HepG2 (cell line): ENCODE measurements at regions not wholly inside any gene's neighbourhood (a gene's known extent, or its start where the extent isn't known, plus 50 kb on each side); places are given as distances from the start of the nearest gene placed in this dataset.

Experiments used
- ATAC-seq: fragments of 200-7000 bp; cut with Tn5 transposase; 3 replicates; pipeline ENCODE4 v1.9.1; 2020; ENCODE audit warnings: mild to moderate bottlenecking, moderate library complexity
- BruUV-seq: library from RNA; stranded (reverse); fragments of 400-500 nt; replicated peaks from 2 replicates; lab custom pipeline; 2021; lab: Mats Ljungman, UMichigan
- CTCF ChIA-PET: fragments of 300-600 bp; formaldehyde crosslinking; extraction: SDS; loops from one replicate; lab custom pipeline; 2021; ENCODE audit warnings: low total read pairs, inconsistent platforms, low intra/inter-chr PET ratio; lab: Yijun Ruan, JAX
- POLR2A ChIA-PET: fragments of 350-600 bp; sonication (Branson Sonifier 250); formaldehyde crosslinking; loops from one replicate; lab custom pipeline; 2020; ENCODE audit warnings: antibody characterized with exemption, inconsistent platforms; lab: Yijun Ruan, JAX
- DNase-seq: peaks from one replicate; pipeline ENCODE4 v3.0.0-alpha.2; 2015; ENCODE audit warnings: low spot score
- FAIRE-seq: peaks from 3 replicates; lab custom pipeline; 2011; peaks lifted over from hg19 to GRCh38; lab: Jason Lieb, UNC
- H2AFZ ChIP-seq: one replicate; pipeline ENCODE4 v1.6.1; 2011; ENCODE audit warnings: low read length, inconsistent platforms
- H3K27ac ChIP-seq: fragments of 300-600 bp; 3 replicates; pipeline ENCODE4 v1.8.0; 2011; ENCODE audit warnings: mixed run types, mild to moderate bottlenecking, mixed read lengths, low read length, inconsistent platforms; ENCODE audit not compliant: insufficient read depth; ENCODE audit errors: extremely low read length
- H3K27me3 ChIP-seq, 2 experiments: fragments of 200-600 bp in 1 of 2; 2 replicates in 1 of 2; 3 replicates in 1 of 2; pipeline versions ENCODE4 v1.6.0 to v1.8.0; 2011; ENCODE audit warnings: low read length in 2 of 2, mild to moderate bottlenecking in 2 of 2, moderate library complexity in 2 of 2, inconsistent platforms in 1 of 2; ENCODE audit not compliant: insufficient read depth in 2 of 2, control insufficient read depth in 1 of 2
- H3K36me3 ChIP-seq, 2 experiments: fragments of 200-600 bp in 1 of 2; replicated peaks in 1 of 2; 2 replicates in 1 of 2; 3 replicates in 1 of 2; pipeline versions ENCODE4 v1.5.1 to v1.8.0; 2011; ENCODE audit warnings: low read length in 2 of 2, inconsistent platforms in 1 of 2; ENCODE audit not compliant: insufficient read depth in 2 of 2, control insufficient read depth in 1 of 2
- H3K4me1 ChIP-seq: 2 replicates; pipeline ENCODE4 v1.5.1; 2012; ENCODE audit warnings: low read length, inconsistent platforms; ENCODE audit not compliant: insufficient read depth
- H3K4me2 ChIP-seq: 2 replicates; pipeline ENCODE4 v1.6.0; 2011; ENCODE audit warnings: low read depth, low read length, inconsistent platforms
- H3K4me3 ChIP-seq, 3 experiments: fragments of 200-600 bp in 1 of 3; sonication (generic), shearing (Covaris generic) in 1 of 3; replicated peaks in 1 of 3; 2 replicates each; pipeline ENCODE4 v1.5.1; 2011 to 2016; ENCODE audit warnings: low read length in 3 of 3, inconsistent platforms in 2 of 3, low read depth in 2 of 3, mild to moderate bottlenecking in 2 of 3, control low read depth in 1 of 3, mixed read lengths in 1 of 3; ENCODE audit not compliant: insufficient read depth in 1 of 3
- H3K79me2 ChIP-seq: one replicate; pipeline ENCODE4 v1.6.1; 2011; ENCODE audit warnings: low read length, inconsistent platforms; ENCODE audit not compliant: insufficient read depth
- H3K9ac ChIP-seq: 2 replicates; pipeline ENCODE4 v1.6.0; 2011; ENCODE audit warnings: mild to moderate bottlenecking, low read depth, low read length, inconsistent platforms; ENCODE audit not compliant: insufficient read depth
- H3K9me3 ChIP-seq: 2 replicates; pipeline ENCODE4 v1.5.1; 2012; ENCODE audit warnings: mild to moderate bottlenecking, low read length
- H4K20me1 ChIP-seq: 2 replicates; pipeline ENCODE4 v1.6.0; 2011; ENCODE audit warnings: inconsistent platforms, mild to moderate bottlenecking, low read length, moderate library complexity; ENCODE audit not compliant: insufficient read depth
- ATRX ChIP-seq: sonication (generic); formaldehyde crosslinking; IDR thresholded peaks from 2 replicates; pipeline ENCODE4 v1.4.0; 2020; ENCODE audit warnings: missing genetic modification reagents, borderline replicate concordance
- CENPX ChIP-seq: sonication (generic); formaldehyde crosslinking; IDR thresholded peaks from 2 replicates; pipeline ENCODE4 v1.9.0; 2021; ENCODE audit warnings: mild to moderate bottlenecking, missing genetic modification reagents, moderate library complexity
- FIP1L1 ChIP-seq: fragments of 200-400 bp; formaldehyde crosslinking; IDR thresholded peaks from 2 replicates; pipeline ENCODE4 v1.6.1; 2018; ENCODE audit warnings: low read depth, mild to moderate bottlenecking, low read length, moderate library complexity, borderline replicate concordance; ENCODE audit not compliant: insufficient read depth
- FLYWCH1 ChIP-seq: sonication (generic); formaldehyde crosslinking; IDR thresholded peaks from 2 replicates; pipeline ENCODE4 v1.8.1; 2023; ENCODE audit warnings: mild to moderate bottlenecking, missing genetic modification reagents
- KLF16 ChIP-seq, 2 experiments: sonication (generic) in 1 of 2; formaldehyde crosslinking in 1 of 2; IDR thresholded peaks; 2 replicates each; pipeline versions ENCODE4 v1.6.1 to v1.8.0; 2016 to 2023; ENCODE audit warnings: missing genetic modification reagents in 2 of 2, missing compliant biosample characterization in 1 of 2
- MYNN ChIP-seq: sonication (generic); formaldehyde crosslinking; IDR thresholded peaks from 2 replicates; pipeline ENCODE4 v1.4.0; 2020; ENCODE audit warnings: mild to moderate bottlenecking, low read depth, missing genetic modification reagents
- PCBP2 ChIP-seq: fragments of 200-400 bp; formaldehyde crosslinking; optimal IDR thresholded peaks from 2 replicates; pipeline ENCODE3; 2018; ENCODE audit warnings: low read length, low read depth; ENCODE audit not compliant: poor library complexity, severe bottlenecking
- PITX1 ChIP-seq: sonication (generic); formaldehyde crosslinking; IDR thresholded peaks from 2 replicates; pipeline ENCODE4 v1.5.1; 2020; ENCODE audit warnings: mild to moderate bottlenecking, missing genetic modification reagents
- RFX3 ChIP-seq: IDR thresholded peaks from 2 replicates; pipeline ENCODE4 v1.6.1; 2016; ENCODE audit warnings: missing biosample characterization, missing genetic modification reagents
- RXRA ChIP-seq: sonication (generic); formaldehyde crosslinking; IDR thresholded peaks from 2 replicates; pipeline ENCODE4 v1.5.1; 2020; ENCODE audit warnings: missing genetic modification reagents
- SKI ChIP-seq: fragments of 450-650 bp; IDR thresholded peaks from one replicate; pipeline ENCODE4 v1.6.1; 2018; ENCODE audit warnings: mild to moderate bottlenecking; ENCODE audit not compliant: partially characterized antibody
- SYNCRIP ChIP-seq: fragments of 200-400 bp; formaldehyde crosslinking; IDR thresholded peaks from 2 replicates; pipeline ENCODE4 v1.6.1; 2018; ENCODE audit warnings: mild to moderate bottlenecking, low read depth, low read length; ENCODE audit not compliant: insufficient read depth
- ZBTB34 ChIP-seq: sonication (generic); formaldehyde crosslinking; IDR thresholded peaks from 2 replicates; pipeline ENCODE4 v1.8.0; 2022; ENCODE audit warnings: mild to moderate bottlenecking, missing genetic modification reagents
- ZMYM4 ChIP-seq: sonication (generic); formaldehyde crosslinking; IDR thresholded peaks from 2 replicates; pipeline ENCODE4 v1.8.1; 2023; ENCODE audit warnings: mild to moderate bottlenecking, missing genetic modification reagents
- ZNF225 ChIP-seq: sonication (generic); formaldehyde crosslinking; IDR thresholded peaks from 2 replicates; pipeline ENCODE4 v1.4.0; 2020; ENCODE audit warnings: mild to moderate bottlenecking, missing genetic modification reagents
- ZNF678 ChIP-seq: sonication (generic); formaldehyde crosslinking; IDR thresholded peaks from 2 replicates; pipeline ENCODE4 v1.4.0; 2020; ENCODE audit warnings: mild to moderate bottlenecking, missing genetic modification reagents
- ZNF768 ChIP-seq: sonication (generic); formaldehyde crosslinking; IDR thresholded peaks from 2 replicates; pipeline ENCODE4 v1.4.0; 2020; ENCODE audit warnings: missing genetic modification reagents
- WGBS: methylation state at CpG from one replicate; pipeline ENCODE4 v1.1.6; 2017; ENCODE audit warnings: low lambda C conversion rate; 5-methylcytosine and 5-hydroxymethylcytosine counted together
- in situ Hi-C: cut with HindIII; loops from 2 replicates; pipeline ENCODE4 v1.10.0; 2017; ENCODE audit warnings: low pct_unique_long_range_greater_than_20kb; ENCODE audit not compliant: extremely low pct_ligation_motif_present
- intact Hi-C: fragments of 100-400 bp; cut with micrococcal nuclease; formaldehyde crosslinking; loops from one replicate; pipeline ENCODE4 v1.10.0; 2022; ENCODE audit not compliant: unreplicated experiment
- TF ChIP-seq, protein P1 (sequence below): sonication (generic); formaldehyde crosslinking; IDR thresholded peaks from 2 replicates; pipeline ENCODE4 v1.4.0; 2020; ENCODE audit warnings: missing genetic modification reagents, borderline replicate concordance
- TF ChIP-seq, protein P2 (sequence below): sonication (generic); formaldehyde crosslinking; IDR thresholded peaks from 2 replicates; pipeline ENCODE4 v1.5.1; 2020; ENCODE audit warnings: mild to moderate bottlenecking, missing genetic modification reagents

DNA sequence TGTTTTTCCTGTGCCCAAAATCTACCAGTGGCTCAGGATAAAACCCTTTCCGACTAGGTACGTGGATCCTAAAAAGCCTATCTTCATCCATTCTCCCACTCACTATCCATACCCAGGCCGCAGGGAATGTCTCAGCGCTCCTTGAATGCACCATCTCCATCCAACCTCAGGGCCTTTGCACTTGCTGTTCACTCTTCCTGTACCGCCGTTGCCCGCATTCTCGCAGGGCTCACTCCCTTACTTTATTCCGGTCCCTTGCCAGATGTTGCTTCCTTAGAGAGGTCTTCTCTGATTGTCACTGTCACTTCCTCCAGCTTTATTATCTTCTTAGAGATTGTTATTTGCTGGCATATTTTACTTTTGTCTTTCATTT, 93.3 kb upstream of the ZNF536 start:
- intact Hi-C loops = no loop called here
- POLR2A ChIA-PET = no interaction called here
- no TSS peak for BruUV-seq
- Histone ChIP-seq H3K4me2 (no peak overlapping the region), H2AFZ (no peak overlapping the region), H3K4me3 (no peak overlapping the region), H3K4me1 (no peaks in the 10 kb centered on the region), H3K27me3 (peaks cover 2 to 17% of the 10 kb centered on the region in 2 experiments; a peak in 3 of 5 replicates), H3K79me2 (no peaks in the 10 kb centered on the region), H3K36me3 (no peaks in the 10 kb centered on the region), H3K9ac (no peak overlapping the region), H3K27ac (no peak overlapping the region), H3K9me3 (no peaks in the 10 kb centered on the region), H4K20me1 (no peaks in the 10 kb centered on the region)
- DNase-seq (no peak), ATAC-seq (no peak), FAIRE-seq (no peak)
- 24% methylated on average over 9 of the region's 9 CpGs for WGBS
- CTCF ChIA-PET = no interaction called here
- in situ Hi-C loops = no loop called here
- TF ChIP-seq KLF16 (CRISPR knock-in tag; IDR thresholded peaks at IDR 0.05) = no peak
- TF ChIP-seq PITX1 (CRISPR knock-in tag) = no peak
- TF ChIP-seq ZMYM4 (CRISPR knock-in tag) = no peak
- TF ChIP-seq SYNCRIP = no peak
- no peak for TF ChIP-seq SKI
- TF ChIP-seq ZNF768 (CRISPR knock-in tag) = no peak
- no peak for TF ChIP-seq ZNF678 (CRISPR knock-in tag)
- TF ChIP-seq MYNN (CRISPR knock-in tag) = no peak
- no peak for TF ChIP-seq RXRA (CRISPR knock-in tag)
- TF ChIP-seq CENPX (CRISPR knock-in tag) = no peak
- no peak for TF ChIP-seq ATRX (CRISPR knock-in tag)
- TF ChIP-seq, protein P1, sequence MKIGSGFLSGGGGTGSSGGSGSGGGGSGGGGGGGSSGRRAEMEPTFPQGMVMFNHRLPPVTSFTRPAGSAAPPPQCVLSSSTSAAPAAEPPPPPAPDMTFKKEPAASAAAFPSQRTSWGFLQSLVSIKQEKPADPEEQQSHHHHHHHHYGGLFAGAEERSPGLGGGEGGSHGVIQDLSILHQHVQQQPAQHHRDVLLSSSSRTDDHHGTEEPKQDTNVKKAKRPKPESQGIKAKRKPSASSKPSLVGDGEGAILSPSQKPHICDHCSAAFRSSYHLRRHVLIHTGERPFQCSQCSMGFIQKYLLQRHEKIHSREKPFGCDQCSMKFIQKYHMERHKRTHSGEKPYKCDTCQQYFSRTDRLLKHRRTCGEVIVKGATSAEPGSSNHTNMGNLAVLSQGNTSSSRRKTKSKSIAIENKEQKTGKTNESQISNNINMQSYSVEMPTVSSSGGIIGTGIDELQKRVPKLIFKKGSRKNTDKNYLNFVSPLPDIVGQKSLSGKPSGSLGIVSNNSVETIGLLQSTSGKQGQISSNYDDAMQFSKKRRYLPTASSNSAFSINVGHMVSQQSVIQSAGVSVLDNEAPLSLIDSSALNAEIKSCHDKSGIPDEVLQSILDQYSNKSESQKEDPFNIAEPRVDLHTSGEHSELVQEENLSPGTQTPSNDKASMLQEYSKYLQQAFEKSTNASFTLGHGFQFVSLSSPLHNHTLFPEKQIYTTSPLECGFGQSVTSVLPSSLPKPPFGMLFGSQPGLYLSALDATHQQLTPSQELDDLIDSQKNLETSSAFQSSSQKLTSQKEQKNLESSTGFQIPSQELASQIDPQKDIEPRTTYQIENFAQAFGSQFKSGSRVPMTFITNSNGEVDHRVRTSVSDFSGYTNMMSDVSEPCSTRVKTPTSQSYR (CRISPR knock-in tag) = no peak
- TF ChIP-seq ZNF225 (CRISPR knock-in tag) = no peak
- TF ChIP-seq, protein P2, sequence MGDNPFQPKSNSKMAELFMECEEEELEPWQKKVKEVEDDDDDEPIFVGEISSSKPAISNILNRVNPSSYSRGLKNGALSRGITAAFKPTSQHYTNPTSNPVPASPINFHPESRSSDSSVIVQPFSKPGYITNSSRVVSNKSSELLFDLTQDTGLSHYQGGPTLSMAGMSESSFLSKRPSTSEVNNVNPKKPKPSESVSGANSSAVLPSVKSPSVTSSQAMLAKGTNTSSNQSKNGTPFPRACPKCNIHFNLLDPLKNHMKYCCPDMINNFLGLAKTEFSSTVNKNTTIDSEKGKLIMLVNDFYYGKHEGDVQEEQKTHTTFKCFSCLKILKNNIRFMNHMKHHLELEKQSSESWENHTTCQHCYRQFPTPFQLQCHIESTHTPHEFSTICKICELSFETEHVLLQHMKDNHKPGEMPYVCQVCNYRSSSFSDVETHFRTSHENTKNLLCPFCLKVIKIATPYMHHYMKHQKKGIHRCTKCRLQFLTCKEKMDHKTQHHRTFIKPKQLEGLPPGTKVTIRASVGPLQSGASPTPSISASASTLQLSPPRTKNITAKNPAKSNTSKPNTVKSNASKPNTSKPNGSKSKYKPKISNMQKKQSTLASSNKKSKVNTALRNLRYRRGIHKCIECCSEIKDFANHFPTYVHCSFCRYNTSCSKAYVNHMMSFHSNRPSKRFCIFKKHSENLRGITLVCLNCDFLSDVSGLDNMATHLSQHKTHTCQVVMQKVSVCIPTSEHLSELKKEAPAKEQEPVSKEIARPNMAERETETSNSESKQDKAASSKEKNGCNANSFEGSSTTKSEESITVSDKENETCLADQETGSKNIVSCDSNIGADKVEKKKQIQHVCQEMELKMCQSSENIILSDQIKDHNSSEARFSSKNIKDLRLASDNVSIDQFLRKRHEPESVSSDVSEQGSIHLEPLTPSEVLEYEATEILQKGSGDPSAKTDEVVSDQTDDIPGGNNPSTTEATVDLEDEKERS (CRISPR knock-in tag) = no peak
- TF ChIP-seq FLYWCH1 (CRISPR knock-in tag) = no peak
- no peak for TF ChIP-seq FIP1L1
- no peak for TF ChIP-seq PCBP2
- TF ChIP-seq RFX3 (CRISPR knock-in tag) = no peak
- TF ChIP-seq ZBTB34 (CRISPR knock-in tag) = no peak
